OCI-LY1 (cell line): ENCODE measurements at regions not wholly inside any gene's neighbourhood (a gene's known extent, or its start where the extent isn't known, plus 50 kb on each side); places are given as distances from the start of the nearest gene placed in this dataset.

Source experiments
- EZH2 ChIP-seq: fragments of 200-600 bp; sonication (generic), shearing (Covaris generic); IDR thresholded peaks from 2 replicates; pipeline ENCODE4 v1.8.0; 2017; ENCODE audit warnings: borderline replicate concordance, mixed run types, mild to moderate bottlenecking, antibody characterized with exemption, low read length, moderate library complexity, mixed read lengths
- TF ChIP-seq, protein P1 (sequence below): fragments of 200-600 bp; sonication (generic), shearing (Covaris generic); IDR thresholded peaks from 2 replicates; pipeline ENCODE4 v1.5.1; 2017; ENCODE audit warnings: mild to moderate bottlenecking, antibody characterized with exemption, low read length, moderate library complexity, mixed read lengths

DNA sequence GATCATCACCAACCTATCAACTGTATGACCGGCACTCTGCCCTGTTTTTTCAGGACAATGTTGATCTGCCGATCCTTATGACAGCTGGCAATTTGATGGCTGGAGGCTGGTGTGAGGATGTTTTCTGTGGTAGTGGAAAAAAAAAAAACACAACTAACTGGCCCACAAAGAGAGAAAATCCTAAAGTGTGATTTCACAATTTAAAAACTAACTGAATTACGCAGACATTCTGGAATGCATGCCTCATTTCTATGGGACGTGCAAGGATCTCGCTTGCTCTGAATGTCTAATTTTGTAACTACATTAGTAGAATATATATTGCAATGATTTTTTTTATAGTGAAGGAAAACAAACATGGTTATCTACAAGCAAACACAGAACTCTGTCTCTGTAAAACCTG lies 590.5 kb downstream of the ETS1 start:
- TF ChIP-seq, protein P1, sequence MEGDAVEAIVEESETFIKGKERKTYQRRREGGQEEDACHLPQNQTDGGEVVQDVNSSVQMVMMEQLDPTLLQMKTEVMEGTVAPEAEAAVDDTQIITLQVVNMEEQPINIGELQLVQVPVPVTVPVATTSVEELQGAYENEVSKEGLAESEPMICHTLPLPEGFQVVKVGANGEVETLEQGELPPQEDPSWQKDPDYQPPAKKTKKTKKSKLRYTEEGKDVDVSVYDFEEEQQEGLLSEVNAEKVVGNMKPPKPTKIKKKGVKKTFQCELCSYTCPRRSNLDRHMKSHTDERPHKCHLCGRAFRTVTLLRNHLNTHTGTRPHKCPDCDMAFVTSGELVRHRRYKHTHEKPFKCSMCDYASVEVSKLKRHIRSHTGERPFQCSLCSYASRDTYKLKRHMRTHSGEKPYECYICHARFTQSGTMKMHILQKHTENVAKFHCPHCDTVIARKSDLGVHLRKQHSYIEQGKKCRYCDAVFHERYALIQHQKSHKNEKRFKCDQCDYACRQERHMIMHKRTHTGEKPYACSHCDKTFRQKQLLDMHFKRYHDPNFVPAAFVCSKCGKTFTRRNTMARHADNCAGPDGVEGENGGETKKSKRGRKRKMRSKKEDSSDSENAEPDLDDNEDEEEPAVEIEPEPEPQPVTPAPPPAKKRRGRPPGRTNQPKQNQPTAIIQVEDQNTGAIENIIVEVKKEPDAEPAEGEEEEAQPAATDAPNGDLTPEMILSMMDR: no peak
- no peak for TF ChIP-seq EZH2
